GM18873 (cell line): ENCODE measurements at regions not wholly inside any gene's neighbourhood (a gene's known extent, or its start where the extent isn't known, plus 50 kb on each side); places are given as distances from the start of the nearest gene placed in this dataset.

Experiments
- ATAC-seq: cut with Tn5 transposase; IDR thresholded peaks from one replicate; pipeline ENCODE4 v1.9.1; 2021; ENCODE audit warnings: mild to moderate bottlenecking, moderate library complexity, moderate number of reproducible peaks; ENCODE audit not compliant: unreplicated experiment, low FRiP score

- ATAC-seq, result no peak
Measured at GRCh38 chr2:57882895-57883515, 163.6 kb upstream of the VRK2 start.

GRCh38 chr2:57884281-57884680, 162.3 kb upstream of the VRK2 start:
- no peak for ATAC-seq

- no peak for ATAC-seq
Measured at GRCh38 chr2:57885742-57886141, 160.9 kb upstream of the VRK2 start.

- ATAC-seq, result no peak
Measured at GRCh38 chr2:57886161-57886786, 160.3 kb upstream of the VRK2 start.

- ATAC-seq, result no peak
Measured at GRCh38 chr2:57888463-57888862, 158.1 kb upstream of the VRK2 start.

- peak; percentile 50 for ATAC-seq
Measured at GRCh38 chr2:57890464-57890863, 156.1 kb upstream of the VRK2 start.

GRCh38 chr2:57891086-57891712, 155.4 kb upstream of the VRK2 start:
- ATAC-seq, result no peak

- ATAC-seq, result peak; percentile 84
Measured at GRCh38 chr2:57892920-57893319, 153.7 kb upstream of the VRK2 start.

- no peak for ATAC-seq
Measured at GRCh38 chr2:57893347-57893746, 153.3 kb upstream of the VRK2 start.

- no peak for ATAC-seq
Measured at GRCh38 chr2:57893786-57894185, 152.8 kb upstream of the VRK2 start.

- ATAC-seq, result no peak
Measured at GRCh38 chr2:57894381-57894780, 152.2 kb upstream of the VRK2 start.

GRCh38 chr2:57897920-57898319, 148.7 kb upstream of the VRK2 start:
- no peak for ATAC-seq

GRCh38 chr2:57899898-57900297, 146.7 kb upstream of the VRK2 start:
- ATAC-seq, result no peak

- no peak for ATAC-seq
Measured at GRCh38 chr2:57902578-57902977, 144.0 kb upstream of the VRK2 start.

- ATAC-seq, result peak; percentile 53
Measured at GRCh38 chr2:57906152-57906732, 140.4 kb upstream of the VRK2 start.

- no peak for ATAC-seq
Measured at GRCh38 chr2:57907411-57907810, 139.2 kb upstream of the VRK2 start.

- peak; percentile 78 for ATAC-seq
Measured at GRCh38 chr2:57908736-57909161, 137.9 kb upstream of the VRK2 start.

GRCh38 chr2:57918126-57918525, 128.5 kb upstream of the VRK2 start:
- no peak for ATAC-seq

- no peak for ATAC-seq
Measured at GRCh38 chr2:57920342-57920939, 126.2 kb upstream of the VRK2 start.

- ATAC-seq, result no peak
Measured at GRCh38 chr2:57934659-57935058, 111.9 kb upstream of the VRK2 start.

GRCh38 chr2:57936216-57936615, 110.4 kb upstream of the VRK2 start:
- no peak for ATAC-seq
